OCI-LY7 (cell line): ENCODE measurements at regions not wholly inside any gene's neighbourhood (a gene's known extent, or its start where the extent isn't known, plus 50 kb on each side); places are given as distances from the start of the nearest gene placed in this dataset.

Experiments
- EZH2phosphoT487 ChIP-seq: fragments of 200-600 bp; sonication (generic); IDR thresholded peaks from 2 replicates; pipeline ENCODE4 v1.6.1; 2018; ENCODE audit warnings: low read depth, borderline replicate concordance, mild to moderate bottlenecking, mixed run types, antibody characterized with exemption, low read length, moderate library complexity, mixed read lengths
- TF ChIP-seq, protein P1 (sequence below): fragments of 200-600 bp; sonication (generic); conservative IDR thresholded peaks from 2 replicates; pipeline ENCODE4 v1.5.1; 2014; ENCODE audit warnings: mild to moderate bottlenecking, antibody characterized with exemption, low read length, moderate library complexity, mixed read lengths

DNA sequence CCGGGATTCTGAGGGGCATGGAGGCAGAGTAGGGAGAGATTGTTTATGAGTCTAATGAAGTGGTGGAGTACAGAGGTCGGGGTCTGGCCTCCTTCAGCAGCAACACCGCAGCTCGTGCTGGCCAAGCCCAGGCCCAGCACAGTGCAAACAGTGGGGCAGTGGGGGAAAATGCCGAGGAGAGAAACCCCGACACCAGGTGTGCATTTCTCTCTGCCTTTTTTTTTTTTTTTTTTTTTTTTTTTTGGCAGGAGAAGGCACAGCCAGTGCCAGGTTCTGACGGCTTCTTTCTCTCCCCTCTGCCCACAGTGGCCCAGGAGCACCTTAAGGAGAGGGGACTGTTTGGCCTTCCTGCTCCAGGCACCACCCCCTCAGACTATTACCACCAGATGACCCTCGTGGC lies 219.3 kb downstream of the GLI2 start:
- TF ChIP-seq, protein P1, sequence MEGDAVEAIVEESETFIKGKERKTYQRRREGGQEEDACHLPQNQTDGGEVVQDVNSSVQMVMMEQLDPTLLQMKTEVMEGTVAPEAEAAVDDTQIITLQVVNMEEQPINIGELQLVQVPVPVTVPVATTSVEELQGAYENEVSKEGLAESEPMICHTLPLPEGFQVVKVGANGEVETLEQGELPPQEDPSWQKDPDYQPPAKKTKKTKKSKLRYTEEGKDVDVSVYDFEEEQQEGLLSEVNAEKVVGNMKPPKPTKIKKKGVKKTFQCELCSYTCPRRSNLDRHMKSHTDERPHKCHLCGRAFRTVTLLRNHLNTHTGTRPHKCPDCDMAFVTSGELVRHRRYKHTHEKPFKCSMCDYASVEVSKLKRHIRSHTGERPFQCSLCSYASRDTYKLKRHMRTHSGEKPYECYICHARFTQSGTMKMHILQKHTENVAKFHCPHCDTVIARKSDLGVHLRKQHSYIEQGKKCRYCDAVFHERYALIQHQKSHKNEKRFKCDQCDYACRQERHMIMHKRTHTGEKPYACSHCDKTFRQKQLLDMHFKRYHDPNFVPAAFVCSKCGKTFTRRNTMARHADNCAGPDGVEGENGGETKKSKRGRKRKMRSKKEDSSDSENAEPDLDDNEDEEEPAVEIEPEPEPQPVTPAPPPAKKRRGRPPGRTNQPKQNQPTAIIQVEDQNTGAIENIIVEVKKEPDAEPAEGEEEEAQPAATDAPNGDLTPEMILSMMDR, result no peak
- no peak for TF ChIP-seq EZH2phosphoT487
